ENCODE measurements at regions not wholly inside any gene's neighbourhood (a gene's known extent, or its start where the extent isn't known, plus 50 kb on each side); places are given as distances from the start of the nearest gene placed in this dataset.

DNA sequence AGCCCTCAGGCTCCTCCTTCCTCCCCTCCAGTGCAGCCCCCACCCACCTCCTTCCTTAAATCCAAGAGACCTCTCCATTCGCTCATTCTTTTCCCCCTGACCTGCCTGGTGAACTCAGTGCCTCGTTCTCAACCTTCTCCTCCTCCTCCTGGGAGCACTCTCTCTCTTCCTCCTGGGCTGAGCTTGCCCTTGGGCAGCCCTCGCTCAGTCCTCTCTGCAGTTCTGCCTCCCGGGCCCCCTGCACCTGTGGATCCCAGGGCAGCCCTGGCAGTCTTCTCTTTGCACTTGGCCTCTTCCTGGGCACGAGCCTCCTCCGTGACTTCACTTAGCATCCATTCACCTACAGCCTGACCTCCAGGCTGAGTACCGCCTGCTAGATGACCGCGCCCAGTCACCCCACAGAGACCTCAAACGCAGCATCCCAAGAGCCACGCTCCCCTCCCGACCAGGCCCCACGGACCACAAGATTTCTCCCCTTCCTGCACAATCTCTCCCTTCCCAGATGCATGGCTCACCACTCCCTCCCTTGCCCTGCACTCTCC, 58.9 kb upstream of the ID2 start:
- H3K27me3 Mint-ChIP-seq = no peaks in the 10 kb centered on the region
- no peak for DNase-seq
- H3K4me1 Mint-ChIP-seq (ENCODE audit: low read depth) = no peaks in the 10 kb centered on the region
- no peaks in the 10 kb centered on the region for H3K36me3 Mint-ChIP-seq (ENCODE audit: low read depth)
- no peak overlapping the region for H3K27ac Mint-ChIP-seq
- no peak overlapping the region for H3K4me3 Mint-ChIP-seq
- H3K9me3 Mint-ChIP-seq = no peaks in the 10 kb centered on the region

DNA sequence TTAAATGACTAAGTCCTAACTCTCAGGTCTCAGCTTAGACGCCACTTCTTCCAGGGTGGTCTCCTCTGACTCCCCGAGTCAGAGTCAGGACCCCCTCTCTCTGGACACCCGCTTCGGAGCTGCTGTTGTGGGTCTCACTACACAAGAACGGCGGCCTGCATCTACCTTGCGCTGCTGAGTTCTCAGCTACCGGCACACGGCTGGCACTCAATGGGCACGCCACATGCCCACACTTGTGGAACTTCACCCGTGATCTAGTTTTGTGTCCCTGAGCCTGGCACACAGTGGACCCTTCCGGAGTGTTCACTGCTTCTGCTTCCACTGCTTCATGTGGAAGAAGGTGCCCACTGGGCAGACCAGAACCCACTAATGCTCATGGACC, 58.3 kb upstream of the ID2 start:
- DNase-seq = peak; percentile 26
- no peaks in the 10 kb centered on the region for H3K27me3 Mint-ChIP-seq
- H3K4me1 Mint-ChIP-seq (ENCODE audit: low read depth) = no peaks in the 10 kb centered on the region
- no peaks in the 10 kb centered on the region for H3K9me3 Mint-ChIP-seq
- no peaks in the 10 kb centered on the region for H3K36me3 Mint-ChIP-seq (ENCODE audit: low read depth)
- no peak overlapping the region for H3K27ac Mint-ChIP-seq
- no peak overlapping the region for H3K4me3 Mint-ChIP-seq

DNA sequence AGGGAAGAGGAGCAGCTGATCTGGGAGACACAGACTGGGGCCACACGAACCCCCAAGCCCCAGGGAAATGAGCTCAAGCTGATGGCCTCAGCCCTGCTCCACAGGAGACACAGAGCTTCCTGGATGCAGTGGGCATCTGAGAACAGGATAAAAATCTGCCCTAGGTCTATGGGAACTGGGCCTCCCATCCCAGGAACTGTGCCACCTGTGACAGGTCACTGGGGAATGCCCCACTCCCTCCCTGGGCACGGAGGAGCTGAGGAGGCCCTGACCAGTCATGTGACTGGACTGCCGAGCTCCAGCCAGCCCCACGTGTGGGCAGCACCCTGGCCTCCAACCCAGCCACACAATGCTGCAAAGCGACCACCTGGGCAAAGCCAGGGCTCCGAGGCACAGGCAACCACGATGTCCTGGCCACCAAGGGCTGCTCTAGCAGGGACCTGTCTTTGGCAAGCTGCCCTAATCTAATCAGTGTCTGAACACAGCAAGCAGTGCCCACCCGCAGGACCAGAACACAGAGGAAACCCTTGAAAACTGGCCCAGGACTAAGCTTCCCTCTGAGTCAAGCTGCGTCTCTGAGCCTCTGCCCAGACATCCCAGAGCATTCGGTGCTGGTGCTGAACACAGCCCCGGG, 57.8 kb upstream of the ID2 start:
- DNase-seq = peak; percentile 20
- no peaks in the 10 kb centered on the region for H3K9me3 Mint-ChIP-seq
- H3K27ac Mint-ChIP-seq = no peak overlapping the region
- H3K27me3 Mint-ChIP-seq = no peaks in the 10 kb centered on the region
- H3K4me3 Mint-ChIP-seq = no peak overlapping the region
- H3K4me1 Mint-ChIP-seq (ENCODE audit: low read depth) = no peaks in the 10 kb centered on the region
- no peaks in the 10 kb centered on the region for H3K36me3 Mint-ChIP-seq (ENCODE audit: low read depth)

DNA sequence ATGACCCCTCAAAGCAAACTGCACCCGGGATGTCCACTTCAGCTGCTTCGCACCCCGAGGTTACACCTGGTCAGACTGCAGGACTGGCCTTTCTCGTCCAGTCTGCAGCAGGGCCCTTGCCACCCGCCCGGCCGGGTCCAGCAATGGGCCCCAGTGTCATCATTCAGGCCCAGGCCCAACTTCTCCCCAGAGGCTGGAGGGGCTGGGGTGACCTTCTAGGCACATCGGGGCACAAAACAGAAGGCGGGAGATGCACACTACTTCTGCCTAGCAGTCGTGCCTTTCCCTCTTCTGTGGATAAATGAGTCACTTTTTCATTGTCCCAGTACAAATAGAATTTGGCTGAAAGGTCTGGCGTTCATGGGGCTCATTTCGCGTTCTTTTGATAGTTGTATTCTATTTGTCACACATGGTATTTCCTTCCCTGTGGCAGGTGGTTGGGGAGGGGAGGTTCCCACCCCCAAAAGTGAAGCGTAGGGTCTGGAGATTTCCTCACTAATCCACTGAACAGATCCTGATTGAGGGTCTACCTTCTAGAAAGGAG, 56.9 kb upstream of the ID2 start:
- no peak overlapping the region for H3K4me3 Mint-ChIP-seq
- no peaks in the 10 kb centered on the region for H3K9me3 Mint-ChIP-seq
- no peak overlapping the region for H3K27ac Mint-ChIP-seq
- DNase-seq = peak; percentile 22
- H3K4me1 Mint-ChIP-seq (ENCODE audit: low read depth) = no peaks in the 10 kb centered on the region
- H3K27me3 Mint-ChIP-seq = no peaks in the 10 kb centered on the region
- no peaks in the 10 kb centered on the region for H3K36me3 Mint-ChIP-seq (ENCODE audit: low read depth)

DNA sequence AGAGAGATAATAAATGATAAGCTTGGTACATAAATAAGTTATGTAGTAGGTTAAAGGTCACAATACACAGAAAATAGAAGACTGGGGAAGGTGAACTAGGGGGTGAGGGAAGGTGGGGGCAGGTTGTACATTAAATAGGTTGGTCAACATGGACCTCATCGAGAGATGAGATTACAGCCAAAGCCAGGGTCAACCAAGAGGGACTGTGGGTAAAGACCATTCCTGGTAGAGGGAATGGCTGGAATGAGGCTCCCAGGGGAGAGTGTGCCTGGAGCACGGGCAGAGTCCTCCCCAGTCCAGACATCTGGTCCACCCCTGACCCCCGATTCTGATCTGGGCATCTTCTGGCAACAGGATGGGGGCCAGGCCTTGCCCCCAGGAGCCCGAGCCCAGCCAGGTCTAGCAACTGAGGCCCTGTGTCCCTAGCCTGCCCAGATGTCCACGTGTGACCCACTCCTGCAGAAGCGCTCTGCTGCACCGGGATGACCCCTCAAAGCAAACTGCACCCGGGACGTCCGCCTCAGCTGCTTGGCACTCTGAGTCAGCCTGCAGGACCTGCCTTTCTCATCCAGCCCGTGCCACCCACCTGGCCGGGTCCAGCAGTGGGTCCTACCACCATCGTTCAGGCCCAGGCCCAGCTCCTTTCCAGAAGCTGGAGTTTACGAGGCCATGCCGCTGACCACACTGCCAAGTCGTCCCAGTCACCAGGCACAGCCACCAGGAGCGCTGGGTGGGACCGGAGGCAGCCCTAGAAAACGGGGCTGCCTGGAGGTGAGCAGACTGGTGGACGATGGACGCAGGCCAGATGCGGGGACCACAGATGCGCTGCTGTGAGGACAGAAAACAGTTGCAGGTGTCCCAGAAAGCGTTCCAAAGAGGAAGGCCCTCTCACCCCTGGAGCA, 56.2 kb upstream of the ID2 start:
- Mint-ChIP-seq H3K9me3 (no peaks in the 10 kb centered on the region), H3K4me3 (no peak overlapping the region), H3K27ac (no peak overlapping the region), H3K27me3 (no peaks in the 10 kb centered on the region), H3K36me3 (ENCODE audit: low read depth) (no peaks in the 10 kb centered on the region), H3K4me1 (ENCODE audit: low read depth) (no peaks in the 10 kb centered on the region)
- DNase-seq = peak; percentile 18

DNA sequence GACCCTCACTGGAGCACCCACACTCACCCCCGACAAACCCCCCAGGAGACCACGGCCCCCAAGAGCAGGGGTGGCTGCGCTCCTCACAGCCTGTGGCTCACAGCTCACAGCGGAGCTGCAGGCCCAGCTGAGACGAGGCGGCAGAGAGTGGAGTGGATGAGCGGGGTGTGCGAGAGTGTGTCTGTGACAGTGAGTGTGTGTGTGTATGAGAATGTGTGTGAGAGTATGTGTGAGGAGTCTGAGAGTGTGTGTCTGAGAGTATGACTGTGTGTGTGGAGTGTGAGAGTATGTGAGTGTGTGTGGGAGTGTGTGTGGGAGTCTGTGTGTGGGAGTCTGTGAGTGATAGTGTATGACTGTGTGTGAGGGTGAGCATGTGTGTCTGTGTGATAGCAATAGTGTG, 55.3 kb upstream of the ID2 start:
- Mint-ChIP-seq H3K4me3 (no peak overlapping the region), H3K27me3 (no peaks in the 10 kb centered on the region), H3K36me3 (ENCODE audit: low read depth) (no peaks in the 10 kb centered on the region), H3K27ac (no peak overlapping the region), H3K4me1 (ENCODE audit: low read depth) (no peaks in the 10 kb centered on the region), H3K9me3 (no peaks in the 10 kb centered on the region)
- DNase-seq = peak; percentile 27

DNA sequence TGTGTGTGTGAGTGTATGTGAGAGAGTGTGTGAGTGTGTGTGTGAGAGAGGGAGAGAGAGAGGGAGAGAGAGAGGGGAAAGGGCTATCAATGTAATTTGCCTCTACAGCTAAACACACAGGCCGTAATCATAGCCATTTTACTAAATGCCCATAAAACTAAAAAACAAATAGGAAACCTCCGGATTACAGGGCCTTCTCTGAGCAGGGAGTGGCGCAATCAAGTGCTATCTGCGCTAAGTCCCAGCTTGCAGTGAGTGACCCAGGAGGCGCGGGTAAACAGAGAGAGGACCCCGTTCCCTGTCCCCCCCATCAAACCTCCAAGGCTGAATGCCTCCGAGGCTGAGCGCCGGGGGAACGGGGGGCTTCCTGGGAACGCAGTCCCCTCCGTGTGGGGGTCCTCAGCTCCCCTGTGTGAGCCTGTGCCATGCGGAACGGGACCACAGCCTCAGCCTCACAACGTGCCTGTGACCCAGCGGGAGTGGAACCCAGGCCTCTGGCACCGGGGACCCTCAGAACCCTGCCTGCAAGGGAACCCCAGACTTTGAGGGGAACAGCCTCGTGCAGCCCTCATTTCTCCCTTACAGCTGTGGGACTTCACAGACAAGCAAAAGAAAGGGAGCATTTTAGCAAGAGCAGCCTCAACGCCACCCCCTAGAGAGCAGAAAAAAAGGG, 54.7 kb upstream of the ID2 start:
- H3K4me1 Mint-ChIP-seq (ENCODE audit: low read depth) = peaks cover 1% of the 10 kb centered on the region
- no peaks in the 10 kb centered on the region for H3K27me3 Mint-ChIP-seq
- no peaks in the 10 kb centered on the region for H3K9me3 Mint-ChIP-seq
- no peaks in the 10 kb centered on the region for H3K36me3 Mint-ChIP-seq (ENCODE audit: low read depth)
- no peak overlapping the region for H3K27ac Mint-ChIP-seq
- DNase-seq = peak; percentile 23
- no peak overlapping the region for H3K4me3 Mint-ChIP-seq

DNA sequence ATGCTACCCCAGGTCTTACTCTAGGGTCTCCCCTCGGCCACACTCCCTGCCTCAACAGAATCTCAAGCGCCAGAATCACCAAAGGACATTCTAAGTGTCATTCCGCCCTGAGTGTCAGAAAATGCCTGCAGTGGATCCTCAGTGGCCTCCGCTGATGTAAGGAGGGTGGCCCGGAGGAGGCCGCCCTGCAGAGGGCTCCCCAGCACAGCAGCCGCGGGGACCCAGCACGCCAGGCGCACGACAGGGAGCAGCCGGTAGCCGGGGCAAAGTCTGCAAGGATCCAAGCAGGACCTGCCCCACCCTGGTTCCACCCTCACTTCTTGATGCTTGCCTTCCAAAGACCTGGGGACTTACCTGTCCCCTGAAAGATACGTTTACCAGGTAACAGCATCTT, 54.2 kb upstream of the ID2 start:
- Mint-ChIP-seq H3K9me3 (no peaks in the 10 kb centered on the region), H3K27ac (no peak overlapping the region), H3K36me3 (ENCODE audit: low read depth) (no peaks in the 10 kb centered on the region), H3K4me3 (no peak overlapping the region), H3K4me1 (ENCODE audit: low read depth) (peaks cover 1% of the 10 kb centered on the region), H3K27me3 (no peaks in the 10 kb centered on the region)
- DNase-seq = no peak

DNA sequence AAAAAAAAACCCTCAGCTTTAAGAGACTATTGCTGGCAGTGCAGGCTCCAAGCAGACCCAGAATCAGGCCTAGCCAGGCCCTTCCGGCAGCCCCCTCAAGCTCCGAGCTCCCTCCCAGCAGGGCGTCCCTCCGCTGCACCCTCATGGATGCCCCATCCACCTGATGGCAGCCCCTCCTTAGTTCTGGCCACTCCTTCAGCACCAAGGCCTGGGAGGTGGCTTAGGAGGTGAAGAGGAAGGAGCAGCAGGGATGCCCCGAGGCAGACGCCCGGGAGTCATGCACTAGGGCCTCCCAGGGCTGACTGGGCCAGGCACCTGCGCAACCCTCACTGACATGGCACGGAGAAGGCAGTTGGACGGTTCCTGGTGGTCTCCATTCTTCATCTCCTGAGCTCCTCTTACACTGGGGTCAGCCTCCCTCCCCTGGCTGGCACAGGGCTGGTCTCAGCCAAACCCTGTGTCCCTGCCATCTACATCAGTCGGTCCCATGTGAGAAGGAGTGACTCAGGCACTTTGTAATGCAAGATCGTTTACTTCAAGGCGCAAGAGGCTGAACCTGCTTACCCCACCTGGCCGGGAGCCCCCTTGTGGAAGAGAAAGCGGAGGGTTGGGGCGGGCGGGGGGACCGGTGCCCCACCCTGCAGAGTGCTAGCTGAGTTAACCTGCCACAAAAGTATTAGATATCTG, 53.5 kb upstream of the ID2 start:
- Mint-ChIP-seq H3K27ac (no peak overlapping the region), H3K4me1 (ENCODE audit: low read depth) (peaks cover 1% of the 10 kb centered on the region), H3K27me3 (no peaks in the 10 kb centered on the region), H3K36me3 (ENCODE audit: low read depth) (no peaks in the 10 kb centered on the region), H3K9me3 (no peaks in the 10 kb centered on the region), H3K4me3 (no peak overlapping the region)
- no peak for DNase-seq

DNA sequence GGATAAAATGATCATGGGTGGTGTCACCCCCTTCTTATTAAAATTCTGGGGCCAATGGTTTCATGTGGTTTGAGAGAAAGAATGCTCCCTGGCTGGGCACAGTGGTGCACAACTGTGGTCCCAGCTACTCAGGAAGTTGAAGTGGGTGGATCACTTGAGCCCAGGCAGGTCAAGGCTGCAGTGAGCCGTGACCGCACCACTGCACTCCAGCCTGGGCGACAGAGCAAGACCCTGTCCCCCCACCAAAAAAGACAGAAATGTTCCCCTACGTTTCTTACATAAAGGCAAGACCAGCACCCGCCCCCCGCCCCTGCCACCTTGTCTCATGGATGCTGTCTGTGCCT, 53.0 kb upstream of the ID2 start:
- Mint-ChIP-seq H3K4me1 (ENCODE audit: low read depth) (peaks cover 1% of the 10 kb centered on the region), H3K36me3 (ENCODE audit: low read depth) (no peaks in the 10 kb centered on the region), H3K27me3 (no peaks in the 10 kb centered on the region), H3K27ac (no peak overlapping the region), H3K4me3 (no peak overlapping the region), H3K9me3 (no peaks in the 10 kb centered on the region)
- DNase-seq = no peak

DNA sequence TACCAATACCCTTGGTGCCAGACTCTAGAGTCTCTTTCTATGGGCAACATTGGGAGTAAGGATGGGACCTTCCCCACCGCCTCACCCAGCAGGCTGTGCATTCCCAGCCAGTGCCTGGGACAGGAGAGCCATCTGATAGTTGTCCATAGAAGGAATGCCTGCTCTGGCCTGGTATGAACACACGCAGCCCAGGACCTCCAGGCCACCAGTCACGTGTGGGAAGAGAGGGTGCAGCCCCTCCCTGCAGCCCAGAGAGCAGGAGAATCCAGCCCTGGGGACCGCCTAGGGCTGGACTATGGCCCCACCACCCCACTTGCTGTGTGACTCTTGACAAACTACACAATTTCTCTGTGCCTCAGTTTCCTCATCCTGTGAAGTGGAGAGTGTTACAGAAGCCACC, 52.5 kb upstream of the ID2 start:
- Mint-ChIP-seq H3K4me3 (no peak overlapping the region), H3K9me3 (no peaks in the 10 kb centered on the region), H3K27me3 (no peaks in the 10 kb centered on the region), H3K4me1 (ENCODE audit: low read depth) (peaks cover 1% of the 10 kb centered on the region), H3K36me3 (ENCODE audit: low read depth) (no peaks in the 10 kb centered on the region), H3K27ac (no peak overlapping the region)
- no peak for DNase-seq

DNA sequence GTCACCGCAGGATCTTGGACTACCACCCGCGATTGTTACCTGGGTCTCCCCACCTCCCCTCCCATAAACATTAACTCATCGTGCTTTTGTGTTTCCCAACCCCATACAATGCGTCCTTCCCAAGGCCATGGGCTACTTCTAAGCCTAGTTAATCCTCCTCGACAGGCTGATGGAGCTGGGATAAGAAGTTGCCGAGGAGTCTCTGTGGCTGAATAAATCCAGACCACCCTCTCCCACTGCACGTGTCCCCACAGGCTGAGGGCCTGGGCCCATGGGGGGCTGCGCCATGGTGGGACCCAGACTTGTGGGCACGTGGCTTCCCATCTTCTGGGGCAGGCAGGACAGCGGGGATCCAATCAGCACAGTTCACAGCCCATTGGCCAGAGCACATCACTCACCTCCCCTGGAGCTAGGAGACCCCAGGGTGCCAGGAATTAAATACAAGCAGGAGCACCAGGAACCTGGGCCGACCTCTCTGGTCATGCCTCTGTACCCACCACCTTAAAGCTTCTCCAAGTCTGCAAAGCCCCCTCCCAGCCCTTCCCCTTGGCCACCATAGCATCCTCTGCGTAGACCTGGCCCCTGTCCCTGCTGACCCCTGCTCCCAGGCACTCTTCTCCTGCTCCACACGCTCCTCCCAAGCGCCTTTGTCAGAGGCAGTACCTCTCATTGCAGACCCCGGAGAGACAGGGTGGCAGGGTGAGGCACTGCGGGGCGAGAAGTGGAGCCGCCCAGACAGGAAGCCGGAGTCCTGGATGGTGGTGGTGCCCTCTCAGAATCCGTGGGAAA, 51.0 kb upstream of the ID2 start:
- no peaks in the 10 kb centered on the region for H3K27me3 Mint-ChIP-seq
- H3K4me3 Mint-ChIP-seq = no peak overlapping the region
- H3K27ac Mint-ChIP-seq = no peak overlapping the region
- no peaks in the 10 kb centered on the region for H3K9me3 Mint-ChIP-seq
- DNase-seq = no peak
- H3K4me1 Mint-ChIP-seq (ENCODE audit: low read depth) = peaks cover 1% of the 10 kb centered on the region
- H3K36me3 Mint-ChIP-seq (ENCODE audit: low read depth) = no peaks in the 10 kb centered on the region

DNA sequence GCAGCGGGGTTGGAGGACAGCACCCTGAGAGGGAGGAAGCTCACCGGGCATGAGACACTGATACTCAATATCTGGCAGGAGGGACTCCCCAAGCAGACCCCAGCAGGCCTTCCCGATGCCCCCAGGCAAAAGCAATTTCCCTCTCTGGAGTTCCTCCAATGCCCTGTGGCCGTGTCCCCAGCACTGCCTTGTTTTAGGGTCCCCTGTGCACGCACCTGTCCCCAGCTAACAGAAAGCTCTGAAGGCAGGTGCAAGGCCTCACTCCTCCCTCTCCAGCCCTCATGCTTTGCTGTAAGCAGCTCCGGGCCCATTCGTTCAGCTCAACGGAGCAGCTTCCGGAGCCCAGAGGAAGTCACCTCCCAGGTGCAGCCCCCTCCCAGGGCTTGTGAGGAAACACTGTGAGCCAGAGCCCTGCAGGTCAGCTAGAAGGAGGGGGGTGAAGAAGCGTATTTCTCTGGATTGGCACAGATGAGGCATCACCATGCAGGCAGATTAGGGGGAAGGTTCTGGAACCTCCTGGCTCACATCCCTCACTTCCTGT, 50.3 kb upstream of the ID2 start:
- Mint-ChIP-seq H3K9me3 (no peaks in the 10 kb centered on the region), H3K4me3 (no peak overlapping the region), H3K27ac (peak overlapping the region; percentile 28)

More for the DNA sequence above, 50.3 kb upstream of the ID2 start:
- peak; percentile 39 for DNase-seq
- Mint-ChIP-seq H3K27me3 (no peaks in the 10 kb centered on the region), H3K36me3 (ENCODE audit: low read depth) (no peaks in the 10 kb centered on the region), H3K4me1 (ENCODE audit: low read depth) (peaks cover 2% of the 10 kb centered on the region)

All from activated T-cell treated with anti-CD3 and anti-CD28 coated beads, Interleukin-2, amount 50 U/mL, for 24 hours (primary cell).